ENCODE measurements at regions not wholly inside any gene's neighbourhood (a gene's known extent, or its start where the extent isn't known, plus 50 kb on each side); places are given as distances from the start of the nearest gene placed in this dataset.

DNA sequence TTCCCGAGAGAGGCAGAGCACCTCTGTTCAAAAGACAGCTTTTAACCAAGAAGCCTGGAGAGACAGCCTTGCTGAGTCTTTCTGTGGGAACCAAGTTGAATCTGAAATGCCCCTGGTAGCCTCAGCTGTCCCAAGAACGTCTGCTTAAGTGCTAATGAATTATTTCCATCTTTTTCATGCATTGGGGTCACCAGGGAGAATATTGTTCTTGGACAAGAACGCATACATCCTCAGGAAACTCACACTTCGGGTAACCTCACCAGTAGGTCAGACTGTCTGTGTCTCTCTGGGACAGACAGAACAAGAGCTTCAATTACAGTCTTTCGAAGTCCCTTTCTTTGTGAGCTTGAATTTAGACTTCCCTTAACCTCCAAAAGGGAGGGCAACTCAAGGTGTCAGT lies 134.6 kb upstream of the ADAMTS18 start:
- H3K4me3 Mint-ChIP-seq, result no peak overlapping the region

GRCh38 chr16:77570574-77570973 lies 135.7 kb upstream of the ADAMTS18 start:
- Mint-ChIP-seq H3K9me3 (no peaks in the 10 kb centered on the region), H3K27me3 (peaks cover 39% of the 10 kb centered on the region), H3K4me1 (ENCODE audit: low read depth) (no peaks in the 10 kb centered on the region), H3K27ac (no peak overlapping the region), H3K4me3 (no peak overlapping the region), H3K36me3 (ENCODE audit: low read depth) (no peaks in the 10 kb centered on the region)
- DNase-seq, result no peak

More for the DNA sequence above, 134.6 kb upstream of the ADAMTS18 start:
- Mint-ChIP-seq H3K27me3 (peaks cover 39% of the 10 kb centered on the region), H3K9me3 (no peaks in the 10 kb centered on the region), H3K27ac (no peak overlapping the region), H3K4me1 (ENCODE audit: low read depth) (no peaks in the 10 kb centered on the region), H3K36me3 (ENCODE audit: low read depth) (no peaks in the 10 kb centered on the region)
- no peak for DNase-seq

GRCh38 chr16:77571115-77571862 lies 136.5 kb upstream of the ADAMTS18 start:
- Mint-ChIP-seq H3K9me3 (no peaks in the 10 kb centered on the region), H3K4me1 (ENCODE audit: low read depth) (no peaks in the 10 kb centered on the region), H3K36me3 (ENCODE audit: low read depth) (no peaks in the 10 kb centered on the region), H3K4me3 (no peak overlapping the region), H3K27me3 (peaks cover 40% of the 10 kb centered on the region), H3K27ac (no peak overlapping the region)
- no peak for DNase-seq

DNA sequence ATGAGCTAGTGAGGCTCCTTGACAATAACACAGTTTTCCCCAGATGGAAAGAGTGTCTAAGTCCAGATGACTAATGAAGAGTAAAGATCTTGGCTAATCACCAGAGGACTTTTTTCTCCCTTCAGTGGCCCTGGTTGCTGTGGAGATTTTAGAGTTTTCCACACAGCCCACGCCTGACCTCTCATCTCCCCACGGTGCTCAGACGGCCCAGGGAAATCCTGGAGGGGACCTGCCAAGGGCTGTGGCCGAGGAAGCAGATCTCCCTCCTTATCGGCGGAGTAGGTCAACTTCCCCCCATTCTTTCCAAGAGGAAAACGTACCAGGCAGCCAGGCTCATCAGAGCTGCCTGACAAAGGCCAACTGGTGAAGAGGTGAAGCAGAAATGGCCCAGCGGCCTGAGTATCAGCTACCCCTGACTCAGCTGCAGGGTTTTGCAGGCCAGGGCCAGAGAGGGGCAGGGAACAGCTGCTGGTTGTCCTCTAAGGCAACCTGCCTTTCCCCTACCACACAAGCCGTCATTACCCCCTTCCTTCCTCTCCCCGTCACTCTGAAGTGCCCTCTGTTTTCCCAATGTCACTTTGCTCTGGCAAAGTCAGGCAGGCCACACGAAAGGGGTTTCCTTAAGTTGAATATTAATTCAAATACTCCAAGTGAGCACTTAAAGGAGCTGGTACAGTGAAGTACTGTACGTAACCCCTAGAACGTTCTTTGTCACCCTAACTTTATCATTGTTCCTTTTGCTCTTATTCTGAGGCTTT lies 140.2 kb upstream of the ADAMTS18 start:
- no peak overlapping the region for H3K27ac Mint-ChIP-seq
- H3K4me1 Mint-ChIP-seq (ENCODE audit: low read depth), result no peaks in the 10 kb centered on the region
- peaks cover 46% of the 10 kb centered on the region for H3K27me3 Mint-ChIP-seq
- no peak for DNase-seq
- no peaks in the 10 kb centered on the region for H3K9me3 Mint-ChIP-seq
- no peaks in the 10 kb centered on the region for H3K36me3 Mint-ChIP-seq (ENCODE audit: low read depth)
- H3K4me3 Mint-ChIP-seq, result no peak overlapping the region

GRCh38 chr16:77579351-77579891 lies 142.9 kb upstream of the NUDT7 start:
- peaks cover 36% of the 10 kb centered on the region for H3K27me3 Mint-ChIP-seq

DNA sequence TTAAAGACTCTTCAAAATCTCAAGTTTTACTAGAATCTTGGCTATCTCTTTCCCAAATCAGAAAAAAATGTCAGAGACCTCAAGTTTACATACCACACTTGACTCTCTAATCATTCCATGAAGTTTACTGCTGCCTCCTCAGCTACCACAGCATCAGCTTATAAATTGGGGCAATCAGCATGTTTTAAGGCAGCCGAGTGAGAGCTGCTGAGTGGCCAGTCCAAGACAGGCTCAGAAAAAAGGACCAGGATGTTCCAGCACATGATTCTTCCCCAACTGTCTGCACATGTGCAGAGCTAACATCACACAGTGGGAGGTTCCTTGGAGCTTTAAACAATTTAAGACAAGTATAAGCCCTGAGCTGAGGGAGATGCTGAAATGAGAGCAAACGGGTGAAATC lies 140.6 kb upstream of the NUDT7 start:
- no peak overlapping the region for H3K27ac Mint-ChIP-seq
- peaks cover 6% of the 10 kb centered on the region for H3K4me1 Mint-ChIP-seq (ENCODE audit: low read depth)
- H3K36me3 Mint-ChIP-seq (ENCODE audit: low read depth), result no peaks in the 10 kb centered on the region
- no peaks in the 10 kb centered on the region for H3K9me3 Mint-ChIP-seq
- DNase-seq, result no peak
- H3K4me3 Mint-ChIP-seq, result no peak overlapping the region
- peaks cover 42% of the 10 kb centered on the region for H3K27me3 Mint-ChIP-seq

More at GRCh38 chr16:77579351-77579891, 142.9 kb upstream of the NUDT7 start:
- no peak for DNase-seq
- no peak overlapping the region for H3K4me3 Mint-ChIP-seq
- no peaks in the 10 kb centered on the region for H3K4me1 Mint-ChIP-seq (ENCODE audit: low read depth)
- H3K9me3 Mint-ChIP-seq, result no peaks in the 10 kb centered on the region
- no peaks in the 10 kb centered on the region for H3K36me3 Mint-ChIP-seq (ENCODE audit: low read depth)
- H3K27ac Mint-ChIP-seq, result no peak overlapping the region

- no peaks in the 10 kb centered on the region for H3K36me3 Mint-ChIP-seq (ENCODE audit: low read depth)
- H3K27ac Mint-ChIP-seq, result no peak overlapping the region
- peak; percentile 38 for DNase-seq
- H3K27me3 Mint-ChIP-seq, result peaks cover 46% of the 10 kb centered on the region
- peaks cover 6% of the 10 kb centered on the region for H3K4me1 Mint-ChIP-seq (ENCODE audit: low read depth)
- no peak overlapping the region for H3K4me3 Mint-ChIP-seq
- no peaks in the 10 kb centered on the region for H3K9me3 Mint-ChIP-seq
Measured at GRCh38 chr16:77584205-77584859, 138.0 kb upstream of the NUDT7 start.

- DNase-seq, result no peak
- Mint-ChIP-seq H3K4me3 (no peak overlapping the region), H3K36me3 (ENCODE audit: low read depth) (no peaks in the 10 kb centered on the region), H3K9me3 (no peaks in the 10 kb centered on the region), H3K27me3 (peaks cover 42% of the 10 kb centered on the region), H3K27ac (no peak overlapping the region), H3K4me1 (ENCODE audit: low read depth) (peaks cover 6% of the 10 kb centered on the region)
Measured at GRCh38 chr16:77585379-77586251, 136.7 kb upstream of the NUDT7 start.

DNA sequence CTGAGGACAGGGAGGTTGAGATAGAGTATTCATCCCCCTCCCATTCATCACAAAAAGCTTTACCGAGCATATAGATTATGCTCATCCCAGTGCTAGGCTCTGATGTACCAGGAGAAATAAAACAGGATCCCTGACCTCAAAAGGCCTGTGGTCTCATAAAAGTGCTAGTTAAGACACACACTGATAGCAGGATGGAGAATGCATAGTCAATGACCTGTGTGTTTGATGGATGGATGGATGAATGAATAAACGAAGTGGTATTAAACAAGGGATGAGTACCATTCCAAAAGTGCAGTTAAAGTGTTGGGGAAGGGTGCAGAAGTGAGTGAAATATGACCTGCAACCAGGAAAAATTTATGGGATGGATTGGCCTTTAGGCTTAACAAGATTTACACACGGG lies 133.9 kb upstream of the NUDT7 start:
- Mint-ChIP-seq H3K27ac (no peak overlapping the region), H3K4me3 (no peak overlapping the region), H3K36me3 (ENCODE audit: low read depth) (no peaks in the 10 kb centered on the region), H3K27me3 (peaks cover 33% of the 10 kb centered on the region), H3K4me1 (ENCODE audit: low read depth) (peaks cover 6% of the 10 kb centered on the region), H3K9me3 (no peaks in the 10 kb centered on the region)
- no peak for DNase-seq

- H3K4me3 Mint-ChIP-seq, result no peak overlapping the region
- DNase-seq, result no peak
- H3K36me3 Mint-ChIP-seq (ENCODE audit: low read depth), result no peaks in the 10 kb centered on the region
- peaks cover 6% of the 10 kb centered on the region for H3K4me1 Mint-ChIP-seq (ENCODE audit: low read depth)
- H3K9me3 Mint-ChIP-seq, result no peaks in the 10 kb centered on the region
- no peak overlapping the region for H3K27ac Mint-ChIP-seq
- H3K27me3 Mint-ChIP-seq, result peaks cover 34% of the 10 kb centered on the region
Measured at GRCh38 chr16:77589071-77589765, 133.1 kb upstream of the NUDT7 start.

GRCh38 chr16:77590707-77591106 lies 131.6 kb upstream of the NUDT7 start:
- Mint-ChIP-seq H3K9me3 (no peaks in the 10 kb centered on the region), H3K4me3 (no peak overlapping the region), H3K27me3 (peaks cover 30% of the 10 kb centered on the region), H3K36me3 (ENCODE audit: low read depth) (no peaks in the 10 kb centered on the region), H3K4me1 (ENCODE audit: low read depth) (peaks cover under 1% of the 10 kb centered on the region), H3K27ac (no peak overlapping the region)
- no peak for DNase-seq

GRCh38 chr16:77591347-77591746 lies 131.0 kb upstream of the NUDT7 start:
- Mint-ChIP-seq H3K27ac (no peak overlapping the region), H3K27me3 (peaks cover 24% of the 10 kb centered on the region), H3K4me3 (no peak overlapping the region), H3K36me3 (ENCODE audit: low read depth) (no peaks in the 10 kb centered on the region), H3K9me3 (no peaks in the 10 kb centered on the region), H3K4me1 (ENCODE audit: low read depth) (no peaks in the 10 kb centered on the region)
- no peak for DNase-seq

DNA sequence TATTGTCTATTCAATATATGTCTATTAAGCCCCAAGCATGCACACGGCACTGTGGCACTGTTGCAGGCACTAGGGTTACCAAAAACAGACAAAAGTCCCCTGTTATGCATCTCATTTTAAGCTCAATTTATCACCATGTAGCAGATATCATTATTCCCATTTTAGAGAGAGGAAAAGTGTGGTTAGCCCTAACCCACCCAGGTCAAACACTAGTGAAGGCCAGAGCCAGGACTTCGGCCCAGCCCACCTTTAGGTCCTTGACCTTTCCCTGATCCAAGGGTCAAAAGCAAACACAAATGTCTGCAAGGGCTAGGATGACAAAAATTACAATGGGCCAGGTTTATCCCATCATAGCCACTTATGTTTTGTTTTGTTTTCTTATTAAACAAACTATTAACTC lies 130.3 kb upstream of the NUDT7 start:
- no peak overlapping the region for H3K27ac Mint-ChIP-seq
- H3K36me3 Mint-ChIP-seq (ENCODE audit: low read depth), result no peaks in the 10 kb centered on the region
- no peaks in the 10 kb centered on the region for H3K9me3 Mint-ChIP-seq
- H3K27me3 Mint-ChIP-seq, result peaks cover 18% of the 10 kb centered on the region
- no peak overlapping the region for H3K4me3 Mint-ChIP-seq
- H3K4me1 Mint-ChIP-seq (ENCODE audit: low read depth), result no peaks in the 10 kb centered on the region
- no peak for DNase-seq

Measured in activated T-cell treated with anti-CD3 and anti-CD28 coated beads, Interleukin-2, amount 50 U/mL, for 24 hours (primary cell).